A549 (cell line): ENCODE measurements at regions not wholly inside any gene's neighbourhood (a gene's known extent, or its start where the extent isn't known, plus 50 kb on each side); places are given as distances from the start of the nearest gene placed in this dataset.

Experiments
- ATAC-seq, 2 experiments: fragments of 200-7000 bp in 1 of 2; fragments of >200 bp in 1 of 2; cut with Nextera tagmentation in 1 of 2; cut with Tn5 transposase in 1 of 2; 3 replicates each; pipeline versions ENCODE4 v1.8.0 to v1.9.1; 2018 to 2020; ENCODE audit warnings: mild to moderate bottlenecking in 1 of 2, moderate library complexity in 1 of 2
- CTCF ChIA-PET: fragments of 300-600 bp; sonication (Branson Sonifier 250); formaldehyde crosslinking; extraction: SDS; loops from one replicate; lab custom pipeline; 2021; ENCODE audit warnings: antibody characterized with exemption, inconsistent platforms; lab: Yijun Ruan, JAX
- POLR2A ChIA-PET: fragments of 350-600 bp; formaldehyde crosslinking; extraction: SDS; loops from one replicate; lab custom pipeline; 2021; ENCODE audit warnings: antibody characterized with exemption, inconsistent platforms; lab: Yijun Ruan, JAX
- DNase-seq, 2 experiments: peaks; one replicate each; pipeline versions ENCODE4 v3.0.0 to v3.0.0-alpha.2; 2011 to 2016; ENCODE audit warnings: low read depth in 1 of 2, low spot score in 1 of 2
- FAIRE-seq: peaks from 2 replicates; lab custom pipeline; 2011; peaks lifted over from hg19 to GRCh38; lab: Jason Lieb, UNC
- H3K27ac ChIP-seq, 2 experiments: fragments of >200 bp; sonication (Bioruptor Twin); formaldehyde crosslinking; 3 replicates each; pipeline ENCODE4 v1.5.1; 2016 to 2017
- H3K4me1 ChIP-seq: fragments of >200 bp; sonication (Bioruptor Twin); formaldehyde crosslinking; 3 replicates; pipeline ENCODE4 v1.6.1; 2016
- H3K4me2 ChIP-seq: fragments of >200 bp; sonication (Bioruptor Twin); formaldehyde crosslinking; 3 replicates; pipeline ENCODE4 v1.6.1; 2016
- H3K4me3 ChIP-seq: fragments of >200 bp; sonication (Bioruptor Twin); formaldehyde crosslinking; 3 replicates; pipeline ENCODE4 v1.5.1; 2016
- H3K9me3 ChIP-seq: fragments of >200 bp; sonication (Bioruptor Twin); formaldehyde crosslinking; 3 replicates; pipeline ENCODE4 v1.6.1; 2016
- ATOH8 ChIP-seq: fragments of 250-450 bp; sonication (Bioruptor Pico); IDR thresholded peaks from 2 replicates; pipeline ENCODE4 v1.5.0; 2020; ENCODE audit warnings: low read depth, mild to moderate bottlenecking, moderate library complexity
- BCL3 ChIP-seq: fragments of >200 bp; sonication (Bioruptor Twin); formaldehyde crosslinking; IDR thresholded peaks from 3 replicates; pipeline ENCODE4 v1.6.1; 2016
- CHD2 ChIP-seq: fragments of 150-350 bp; IDR thresholded peaks from 2 replicates; pipeline ENCODE4 v1.6.1; 2014; ENCODE audit warnings: low read length; ENCODE audit not compliant: partially characterized antibody
- CHD4 ChIP-seq: fragments of 200-600 bp; sonication (generic); IDR thresholded peaks from 2 replicates; pipeline ENCODE4 v1.6.1; 2016; ENCODE audit warnings: antibody characterized with exemption, mild to moderate bottlenecking, borderline replicate concordance
- CTCF ChIP-seq: fragments of >200 bp; sonication (Bioruptor Twin); formaldehyde crosslinking; IDR thresholded peaks from 3 replicates; pipeline ENCODE4 v1.5.1; 2016
- EHF ChIP-seq: fragments of 250-450 bp; sonication (Bioruptor Pico); IDR thresholded peaks from 2 replicates; pipeline ENCODE4 v1.5.0; 2020; ENCODE audit warnings: mild to moderate bottlenecking
- FOXS1 ChIP-seq: fragments of 250-450 bp; sonication (Bioruptor Pico); IDR thresholded peaks from 2 replicates; pipeline ENCODE4 v1.5.0; 2020; ENCODE audit warnings: mild to moderate bottlenecking, moderate library complexity
- HMGXB4 ChIP-seq: fragments of 250-450 bp; sonication (Bioruptor Pico); IDR thresholded peaks from 2 replicates; pipeline ENCODE4 v1.5.0; 2021; ENCODE audit warnings: mild to moderate bottlenecking, moderate library complexity, borderline replicate concordance
- HOXA7 ChIP-seq: fragments of 250-450 bp; sonication (Bioruptor Pico); IDR thresholded peaks from 2 replicates; pipeline ENCODE4 v1.5.0; 2020; ENCODE audit warnings: mild to moderate bottlenecking, moderate library complexity
- HOXB13 ChIP-seq: fragments of 250-450 bp; sonication (Bioruptor Pico); IDR thresholded peaks from 2 replicates; pipeline ENCODE4 v1.5.0; 2020; ENCODE audit warnings: low read depth, mild to moderate bottlenecking, moderate library complexity
- MAFK ChIP-seq: fragments of 450-650 bp; IDR thresholded peaks from 2 replicates; pipeline ENCODE4 v1.6.1; 2014; ENCODE audit not compliant: partially characterized antibody
- PHF8 ChIP-seq: fragments of 200-600 bp; sonication (generic); IDR thresholded peaks from 2 replicates; pipeline ENCODE4 v1.6.1; 2016; ENCODE audit warnings: low read depth, mild to moderate bottlenecking, antibody characterized with exemption, moderate library complexity, borderline replicate concordance
- POLR2AphosphoS2 ChIP-seq: conservative IDR thresholded peaks from 2 replicates; pipeline ENCODE4 v1.6.1; 2012; ENCODE audit warnings: low read length, improper control_type of control experiment, inconsistent platforms
- RAD21 ChIP-seq, 2 experiments: fragments of >200 bp in 1 of 2; sonication (Bioruptor Twin) in 1 of 2; formaldehyde crosslinking in 1 of 2; IDR thresholded peaks in 1 of 2; conservative IDR thresholded peaks in 1 of 2; 2 replicates in 1 of 2; 3 replicates in 1 of 2; pipeline ENCODE4 v1.6.1; 2012 to 2018; ENCODE audit warnings: inconsistent platforms in 1 of 2
- RCOR1 ChIP-seq: fragments of 150-350 bp; IDR thresholded peaks from 2 replicates; pipeline ENCODE4 v1.6.1; 2014; ENCODE audit warnings: antibody characterized with exemption, low read length, low read depth
- REST ChIP-seq: fragments of 200-600 bp; sonication (generic); IDR thresholded peaks from 2 replicates; pipeline ENCODE4 v1.6.1; 2016; ENCODE audit warnings: antibody characterized with exemption, mild to moderate bottlenecking, moderate library complexity
- RFX5 ChIP-seq: fragments of 450-650 bp; IDR thresholded peaks from 2 replicates; pipeline ENCODE4 v1.7.1; 2014; ENCODE audit warnings: antibody characterized with exemption, mild to moderate bottlenecking, moderate library complexity
- RNF2 ChIP-seq: fragments of 200-600 bp; sonication (generic); IDR thresholded peaks from 2 replicates; pipeline ENCODE4 v1.6.1; 2016; ENCODE audit warnings: low read depth, mild to moderate bottlenecking, antibody characterized with exemption, moderate library complexity, borderline replicate concordance
- SMC3 ChIP-seq: fragments of >200 bp; sonication (Bioruptor Twin); formaldehyde crosslinking; IDR thresholded peaks from 3 replicates; pipeline ENCODE4 v1.6.1; 2018; ENCODE audit warnings: inconsistent platforms
- TP53 ChIP-seq: fragments of 250-450 bp; sonication (Bioruptor Pico); IDR thresholded peaks from 2 replicates; pipeline ENCODE4 v1.5.0; 2021; ENCODE audit warnings: mild to moderate bottlenecking, moderate library complexity
- ZC3H11A ChIP-seq: fragments of 450-650 bp; IDR thresholded peaks from 2 replicates; pipeline ENCODE4 v1.6.1; 2014; ENCODE audit warnings: antibody characterized with exemption, mild to moderate bottlenecking
- WGBS: methylation state at CpG from one replicate; pipeline ENCODE4 v1.1.6; 2017; ENCODE audit errors: missing lambda C conversion rate; 5-methylcytosine and 5-hydroxymethylcytosine counted together

- 73% methylated on average over 11 of the region's 11 CpGs for WGBS
- H3K4me1 ChIP-seq, result peaks cover 20% of the 10 kb centered on the region
- no peak for ATAC-seq
- DNase-seq, result no peak
- no peak overlapping the region for H3K4me2 ChIP-seq
- ChIA-PET POLR2A (interaction anchor here (0.5 kb wide), 1 partner anchor 10 kb away, joined by 3 read pairs; no protein-coding TSS in a partner anchor), CTCF (interaction anchor here (1.0 to 1.4 kb wide), 3 partner anchors 15 to 51 kb away, joined by 3 to 4 read pairs (median 3); no protein-coding TSS in a partner anchor)
- no peak for FAIRE-seq
- no peak overlapping the region for H3K4me3 ChIP-seq
- TF ChIP-seq HOXA7 (CRISPR knock-in tag), result no peak
- TF ChIP-seq PHF8, result no peak
- TF ChIP-seq POLR2AphosphoS2, result no peak
- no peak for TF ChIP-seq RCOR1
- TF ChIP-seq HMGXB4 (CRISPR knock-in tag), result no peak
- TF ChIP-seq ZC3H11A, result no peak
- TF ChIP-seq EHF (CRISPR knock-in tag), result no peak
- no peak for TF ChIP-seq REST
- no peak for TF ChIP-seq RNF2
- no peak for TF ChIP-seq TP53 (CRISPR knock-in tag)
- no peak for TF ChIP-seq ATOH8
- TF ChIP-seq CHD2, result no peak
- TF ChIP-seq MAFK, result no peak
- no peak for TF ChIP-seq RAD21 (conservative IDR thresholded peaks at IDR 0.05 in 1 of 2, IDR thresholded peaks at IDR 0.05 in 1 of 2)
- no peak for TF ChIP-seq CHD4
- no peak for TF ChIP-seq HOXB13
- peak overlapping the region in 1 of 2 experiments; percentile 77; a peak in 3 of 6 replicates for H3K27ac ChIP-seq
- H3K9me3 ChIP-seq, result no peaks in the 10 kb centered on the region
Observed at GRCh38 chr22:46063846-46064227, 86.5 kb upstream of the PPARA start.

- Histone ChIP-seq H3K4me3 (peak overlapping the region; percentile 32; the same call in 1 of the 3 replicates), H3K4me1 (peaks cover 20% of the 10 kb centered on the region), H3K4me2 (peak overlapping the region; percentile 96), H3K27ac (peak overlapping the region; percentile 77 to 100), H3K9me3 (no peaks in the 10 kb centered on the region)
- WGBS, result 88% methylated on average over 25 of the region's 28 CpGs
- ATAC-seq, result peak in 1 of 2 experiments; percentile 37; a peak in 3 of 6 replicates
- no peak for FAIRE-seq
- DNase-seq, result no peak
- ChIA-PET POLR2A (no interaction called here), CTCF (interaction anchor here (0.9 to 1.4 kb wide), 5 partner anchors 9 to 58 kb away, joined by 3 to 4 read pairs (median 3); no protein-coding TSS in a partner anchor)
- TF ChIP-seq CTCF, result no peak
- TF ChIP-seq RAD21 (conservative IDR thresholded peaks at IDR 0.05 in 1 of 2, IDR thresholded peaks at IDR 0.05 in 1 of 2), result no peak
- TF ChIP-seq SMC3, result no peak
- no peak for TF ChIP-seq BCL3
- no peak for TF ChIP-seq FOXS1 (CRISPR knock-in tag)
- no peak for TF ChIP-seq RFX5
- TF ChIP-seq HOXB13, result no peak
- no peak for TF ChIP-seq REST
Observed at GRCh38 chr22:46064228-46064965, 85.9 kb upstream of the PPARA start.
